ENCODE measurements at regions not wholly inside any gene's neighbourhood (a gene's known extent, or its start where the extent isn't known, plus 50 kb on each side); places are given as distances from the start of the nearest gene placed in this dataset.

GRCh38 chrX:124986284-124986683, 333.4 kb upstream of the TEX13C start:
- ATAC-seq (no peak), DNase-seq (ENCODE audit: extremely low read depth in 1 of 4, low spot score in 3 of 4) (no peak), FAIRE-seq (no peak)
- H3K79me2 ChIP-seq (ENCODE audit: control insufficient read depth, insufficient read depth, low read length): no peaks in the 10 kb centered on the region
- POLR2A ChIA-PET: no interaction called here
- no peak overlapping the region for H3K9ac ChIP-seq (ENCODE audit: insufficient read depth in 1 of 2, low read depth in 2 of 2, low read length in 2 of 2)
- in situ Hi-C loops (cut with MboI): no loop called here
- H3K9me3 ChIP-seq (replicated peaks; ENCODE audit: control insufficient read depth, insufficient read depth, low read depth, low read length): no peaks in the 10 kb centered on the region
- no peaks in the 10 kb centered on the region for H3K36me3 ChIP-seq (ENCODE audit: control insufficient read depth, insufficient read depth, low read length)
- BruUV-seq (replicated peaks): no TSS peak
- TF ChIP-seq MAX (CRISPR knock-in tag; IDR thresholded peaks at IDR 0.05) (no peak), C11orf30 (IDR thresholded peaks at IDR 0.05; ENCODE audit: low read depth) (no peak), SOX6 (IDR thresholded peaks at IDR 0.05) (no peak), KAT7 (CRISPR knock-in tag; IDR thresholded peaks at IDR 0.05; ENCODE audit: borderline replicate concordance) (no peak), CEBPB (tag; IDR thresholded peaks at IDR 0.05) (peak; percentile 64)
- no peak overlapping the region for H2AFZ ChIP-seq (ENCODE audit: low read depth, low read length)
- H3K27ac ChIP-seq (ENCODE audit: extremely low read depth, low read depth, low read length): no peak overlapping the region
- WGBS (ENCODE audit: insufficient coverage, low coverage, missing lambda C conversion rate): 42% methylated on average over 3 of the region's 3 CpGs
- H3K4me1 ChIP-seq (replicated peaks in 1 of 2; ENCODE audit: control insufficient read depth in 2 of 2, insufficient read depth in 2 of 2, low read length in 2 of 2): no peaks in the 10 kb centered on the region
- H3K4me3 ChIP-seq: no peak overlapping the region
- CTCF ChIA-PET (ENCODE audit: low intra/inter-chr PET ratio): no interaction called here
- no peaks in the 10 kb centered on the region for H4K20me1 ChIP-seq (replicated peaks; ENCODE audit: control insufficient read depth, insufficient read depth, low read length)
- no peak overlapping the region for H3K4me2 ChIP-seq (ENCODE audit: insufficient read depth, low read length)
- no peaks in the 10 kb centered on the region for H3K27me3 ChIP-seq (ENCODE audit: control insufficient read depth in 2 of 2, insufficient read depth in 2 of 2, low read length in 2 of 2)
- no peaks in the 10 kb centered on the region for H3K9me1 ChIP-seq (ENCODE audit: control insufficient read depth, insufficient read depth, low read length)
- intact Hi-C loops (cut with micrococcal nuclease): no loop called here

GRCh38 chrX:124993735-124994134, 325.9 kb upstream of the TEX13C start:
- in situ Hi-C loops (cut with MboI): no loop called here
- FAIRE-seq (no peak), DNase-seq (ENCODE audit: extremely low read depth in 1 of 4, low spot score in 3 of 4) (no peak), ATAC-seq (no peak)
- 40% methylated on average over 1 of the region's 1 CpG for WGBS (ENCODE audit: insufficient coverage, low coverage, missing lambda C conversion rate)
- no peaks in the 10 kb centered on the region for H3K27me3 ChIP-seq (ENCODE audit: control insufficient read depth in 2 of 2, insufficient read depth in 2 of 2, low read length in 2 of 2)
- no peaks in the 10 kb centered on the region for H3K36me3 ChIP-seq (ENCODE audit: control insufficient read depth, insufficient read depth, low read length)
- H2AFZ ChIP-seq (ENCODE audit: low read depth, low read length): no peak overlapping the region
- BruUV-seq (replicated peaks): no TSS peak
- POLR2A ChIA-PET: no interaction called here
- H3K9me3 ChIP-seq (replicated peaks; ENCODE audit: control insufficient read depth, insufficient read depth, low read depth, low read length): no peaks in the 10 kb centered on the region
- no peak overlapping the region for H3K4me3 ChIP-seq
- TF ChIP-seq NR0B1 (IDR thresholded peaks at IDR 0.05; ENCODE audit: partially characterized antibody) (no peak), SPI1 (IDR thresholded peaks at IDR 0.05; ENCODE audit: borderline replicate concordance, low read depth, low read length) (no peak)
- CTCF ChIA-PET (ENCODE audit: low intra/inter-chr PET ratio): no interaction called here
- H3K79me2 ChIP-seq (ENCODE audit: control insufficient read depth, insufficient read depth, low read length): no peaks in the 10 kb centered on the region
- intact Hi-C loops (cut with micrococcal nuclease): no loop called here
- no peaks in the 10 kb centered on the region for H3K9me1 ChIP-seq (ENCODE audit: control insufficient read depth, insufficient read depth, low read length)
- H4K20me1 ChIP-seq (replicated peaks; ENCODE audit: control insufficient read depth, insufficient read depth, low read length): no peaks in the 10 kb centered on the region
- H3K27ac ChIP-seq (ENCODE audit: extremely low read depth, low read depth, low read length): no peak overlapping the region
- no peak overlapping the region for H3K9ac ChIP-seq (ENCODE audit: insufficient read depth in 1 of 2, low read depth in 2 of 2, low read length in 2 of 2)
- no peak overlapping the region for H3K4me2 ChIP-seq (ENCODE audit: insufficient read depth, low read length)
- no peaks in the 10 kb centered on the region for H3K4me1 ChIP-seq (replicated peaks in 1 of 2; ENCODE audit: control insufficient read depth in 2 of 2, insufficient read depth in 2 of 2, low read length in 2 of 2)

Data from K562 (cell line).